ENCODE measurements at regions not wholly inside any gene's neighbourhood (a gene's known extent, or its start where the extent isn't known, plus 50 kb on each side); places are given as distances from the start of the nearest gene placed in this dataset.

GRCh38 chr14:100638211-100638855 is 51.1 kb upstream of the BEGAIN start:
- no peak overlapping the region for H3K4me3 ChIP-seq (ENCODE audit: low read length)
- no peaks in the 10 kb centered on the region for H4K20me1 ChIP-seq (ENCODE audit: insufficient read depth, low read length)
- H3K4me1 ChIP-seq (ENCODE audit: low read length): peaks cover 5% of the 10 kb centered on the region; the same call in 1 of the 2 replicates
- H3K27ac ChIP-seq (ENCODE audit: low read length): no peak overlapping the region
- no peaks in the 10 kb centered on the region for H3K9me3 ChIP-seq (ENCODE audit: insufficient read depth, low read length)
- H3K27me3 ChIP-seq (ENCODE audit: low read depth, low read length): peaks cover 9% of the 10 kb centered on the region; the same call in 1 of the 2 replicates
- H3K4me2 ChIP-seq (ENCODE audit: low read length): no peak overlapping the region
- H2AFZ ChIP-seq (ENCODE audit: low read depth, low read length): no peak overlapping the region
- no peaks in the 10 kb centered on the region for H3K79me2 ChIP-seq (ENCODE audit: low read length)
- no peak for TF ChIP-seq CTCF (IDR thresholded peaks at IDR 0.05; ENCODE audit: low read depth, low read length)
- no peak for TF ChIP-seq EZH2phosphoT487 (IDR thresholded peaks at IDR 0.05; ENCODE audit: low read depth)
- no peaks in the 10 kb centered on the region for H3K36me3 ChIP-seq (replicated peaks; ENCODE audit: low read depth, low read length)
- H3K9ac ChIP-seq (ENCODE audit: low read length): no peak overlapping the region

- Histone ChIP-seq H3K36me3 (replicated peaks; ENCODE audit: low read depth, low read length) (no peaks in the 10 kb centered on the region), H3K4me1 (ENCODE audit: low read length) (peaks cover 5% of the 10 kb centered on the region; the same call in 1 of the 2 replicates), H3K79me2 (ENCODE audit: low read length) (no peaks in the 10 kb centered on the region), H2AFZ (ENCODE audit: low read depth, low read length) (no peak overlapping the region), H3K27me3 (ENCODE audit: low read depth, low read length) (peaks cover 5% of the 10 kb centered on the region; the same call in 1 of the 2 replicates), H3K4me3 (ENCODE audit: low read length) (no peak overlapping the region), H3K27ac (ENCODE audit: low read length) (no peak overlapping the region), H3K4me2 (ENCODE audit: low read length) (no peak overlapping the region), H4K20me1 (ENCODE audit: insufficient read depth, low read length) (no peaks in the 10 kb centered on the region), H3K9me3 (ENCODE audit: insufficient read depth, low read length) (no peaks in the 10 kb centered on the region), H3K9ac (ENCODE audit: low read length) (no peak overlapping the region)
- TF ChIP-seq CTCF (IDR thresholded peaks at IDR 0.05; ENCODE audit: low read depth, low read length): no peak
- no peak for TF ChIP-seq EZH2phosphoT487 (IDR thresholded peaks at IDR 0.05; ENCODE audit: low read depth)
Observed at GRCh38 chr14:100639280-100639679, 52.1 kb upstream of the BEGAIN start.

GRCh38 chr14:100640471-100641273 is 53.5 kb upstream of the BEGAIN start:
- no peak overlapping the region for H2AFZ ChIP-seq (ENCODE audit: low read depth, low read length)
- no peak overlapping the region for H3K27ac ChIP-seq (ENCODE audit: low read length)
- H3K4me1 ChIP-seq (ENCODE audit: low read length): peaks cover 11% of the 10 kb centered on the region
- no peaks in the 10 kb centered on the region for H4K20me1 ChIP-seq (ENCODE audit: insufficient read depth, low read length)
- H3K79me2 ChIP-seq (ENCODE audit: low read length): no peaks in the 10 kb centered on the region
- no peaks in the 10 kb centered on the region for H3K9me3 ChIP-seq (ENCODE audit: insufficient read depth, low read length)
- peaks cover 5% of the 10 kb centered on the region; the same call in 1 of the 2 replicates for H3K27me3 ChIP-seq (ENCODE audit: low read depth, low read length)
- no peak for TF ChIP-seq CTCF (IDR thresholded peaks at IDR 0.05; ENCODE audit: low read depth, low read length)
- TF ChIP-seq EZH2phosphoT487 (IDR thresholded peaks at IDR 0.05; ENCODE audit: low read depth): no peak
- H3K9ac ChIP-seq (ENCODE audit: low read length): no peak overlapping the region
- no peak overlapping the region for H3K4me3 ChIP-seq (ENCODE audit: low read length)
- no peaks in the 10 kb centered on the region for H3K36me3 ChIP-seq (replicated peaks; ENCODE audit: low read depth, low read length)
- no peak overlapping the region for H3K4me2 ChIP-seq (ENCODE audit: low read length)

GRCh38 chr14:100641274-100641860 is 54.1 kb upstream of the BEGAIN start:
- Histone ChIP-seq H3K4me3 (ENCODE audit: low read length) (no peak overlapping the region), H3K4me2 (ENCODE audit: low read length) (no peak overlapping the region), H3K9ac (ENCODE audit: low read length) (no peak overlapping the region), H2AFZ (ENCODE audit: low read depth, low read length) (no peak overlapping the region), H3K36me3 (replicated peaks; ENCODE audit: low read depth, low read length) (no peaks in the 10 kb centered on the region), H3K9me3 (ENCODE audit: insufficient read depth, low read length) (no peaks in the 10 kb centered on the region), H4K20me1 (ENCODE audit: insufficient read depth, low read length) (no peaks in the 10 kb centered on the region), H3K4me1 (ENCODE audit: low read length) (peaks cover 11% of the 10 kb centered on the region), H3K79me2 (ENCODE audit: low read length) (no peaks in the 10 kb centered on the region), H3K27me3 (ENCODE audit: low read depth, low read length) (peaks cover 5% of the 10 kb centered on the region; the same call in 1 of the 2 replicates), H3K27ac (ENCODE audit: low read length) (no peak overlapping the region)
- TF ChIP-seq CTCF (IDR thresholded peaks at IDR 0.05; ENCODE audit: low read depth, low read length): no peak
- no peak for TF ChIP-seq EZH2phosphoT487 (IDR thresholded peaks at IDR 0.05; ENCODE audit: low read depth)

Measured in OCI-LY3 (cell line).